OCI-LY7 (cell line): ENCODE measurements at regions not wholly inside any gene's neighbourhood (a gene's known extent, or its start where the extent isn't known, plus 50 kb on each side); places are given as distances from the start of the nearest gene placed in this dataset.
"Not testable (repeated sequence)": the region's sequence is repeated elsewhere in the genome, so short reads cannot be mapped to it uniquely, and the experiment has no call there.

Source experiments
- BruUV-seq: library from RNA; stranded (reverse); fragments of 400-500 nt; replicated peaks from 2 replicates; lab custom pipeline; 2021; lab: Mats Ljungman, UMichigan
- CTCF ChIA-PET: fragments of 300-600 bp; sonication (Branson Sonifier 250); formaldehyde crosslinking; loops from one replicate; lab custom pipeline; 2022; ENCODE audit warnings: antibody characterized with exemption; ENCODE audit not compliant: unreplicated experiment; lab: Charles Lee
- POLR2A ChIA-PET: fragments of 300-600 bp; sonication (Branson Sonifier 250); formaldehyde crosslinking; loops from one replicate; lab custom pipeline; 2022; ENCODE audit warnings: antibody characterized with exemption; lab: Charles Lee
- DNase-seq: peaks from one replicate; pipeline ENCODE4 v3.0.0-alpha.2; 2015; ENCODE audit warnings: low spot score
- H2AFZ ChIP-seq: fragments of 200-600 bp; sonication (generic), shearing (Covaris generic); 2 replicates; pipeline ENCODE4 v1.6.1; 2014; ENCODE audit warnings: mild to moderate bottlenecking, antibody characterized with exemption, low read length, moderate library complexity
- H3K27ac ChIP-seq: fragments of 200-600 bp; sonication (generic); 2 replicates; pipeline ENCODE4 v1.5.1; 2014; ENCODE audit warnings: mixed run types, low read depth, mild to moderate bottlenecking, moderate library complexity, low read length, inconsistent platforms; ENCODE audit not compliant: poor library complexity, severe bottlenecking
- H3K36me3 ChIP-seq: fragments of 200-600 bp; sonication (generic); 2 replicates; pipeline ENCODE4 v1.6.1; 2014; ENCODE audit warnings: mild to moderate bottlenecking, antibody characterized with exemption, low read length, moderate library complexity, mixed read lengths; ENCODE audit not compliant: insufficient read depth
- H3K4me1 ChIP-seq: fragments of 200-600 bp; sonication (generic); 2 replicates; pipeline ENCODE4 v1.5.1; 2014; ENCODE audit warnings: mild to moderate bottlenecking, low read length; ENCODE audit not compliant: insufficient read depth, poor library complexity, severe bottlenecking
- H3K4me2 ChIP-seq: fragments of 200-600 bp; sonication (generic); 2 replicates; pipeline ENCODE4 v1.6.1; 2014; ENCODE audit warnings: mild to moderate bottlenecking, low read length
- H3K4me3 ChIP-seq: fragments of 200-600 bp; sonication (generic); 2 replicates; pipeline ENCODE4 v1.5.1; 2014; ENCODE audit warnings: mild to moderate bottlenecking, low read depth, low read length; ENCODE audit not compliant: poor library complexity, severe bottlenecking
- H3K79me2 ChIP-seq: fragments of 200-600 bp; sonication (generic); 2 replicates; pipeline ENCODE4 v1.6.1; 2016; ENCODE audit warnings: low read depth, mild to moderate bottlenecking, low read length, moderate library complexity, mixed read lengths; ENCODE audit not compliant: insufficient read depth
- H3K9me2 ChIP-seq: fragments of 200-600 bp; sonication (generic); 2 replicates; pipeline ENCODE4 v1.6.1; 2016; ENCODE audit warnings: mild to moderate bottlenecking, low read length, mixed read lengths; ENCODE audit not compliant: insufficient read depth
- H3K9me3 ChIP-seq: fragments of 200-600 bp; sonication (generic); 2 replicates; pipeline ENCODE4 v1.6.1; 2014; ENCODE audit warnings: mild to moderate bottlenecking, mixed run types, low read length, mixed read lengths
- H4K20me1 ChIP-seq: fragments of 200-600 bp; sonication (generic); 2 replicates; pipeline ENCODE4 v1.6.1; 2014; ENCODE audit warnings: mild to moderate bottlenecking, antibody characterized with exemption, low read length, moderate library complexity, mixed read lengths; ENCODE audit not compliant: insufficient read depth
- CTCF ChIP-seq: fragments of 200-600 bp; sonication (generic); conservative IDR thresholded peaks from 2 replicates; pipeline ENCODE4 v1.5.1; 2014; ENCODE audit warnings: mild to moderate bottlenecking, antibody characterized with exemption, low read length, moderate library complexity, mixed read lengths
- EZH2phosphoT487 ChIP-seq: fragments of 200-600 bp; sonication (generic); IDR thresholded peaks from 2 replicates; pipeline ENCODE4 v1.6.1; 2018; ENCODE audit warnings: low read depth, borderline replicate concordance, mild to moderate bottlenecking, mixed run types, antibody characterized with exemption, low read length, moderate library complexity, mixed read lengths
- intact Hi-C: fragments of 100-400 bp; cut with micrococcal nuclease; formaldehyde crosslinking; loops from one replicate; pipeline ENCODE4 v1.10.0; 2022; ENCODE audit not compliant: unreplicated experiment

GRCh38 chr16:25544294-25544693 lies 147.5 kb upstream of the HS3ST4 start:
- CTCF ChIA-PET: no interaction called here

GRCh38 chr16:25542306-25542705 lies 149.5 kb upstream of the HS3ST4 start:
- no peak overlapping the region for H3K4me3 ChIP-seq
- no peak overlapping the region for H2AFZ ChIP-seq
- TF ChIP-seq EZH2phosphoT487 (no peak), CTCF (no peak)
- H3K9me2 ChIP-seq: no peaks in the 10 kb centered on the region
- BruUV-seq: no TSS peak
- no peak overlapping the region for H3K4me2 ChIP-seq
- no peak overlapping the region for H3K27ac ChIP-seq
- H3K36me3 ChIP-seq: no peaks in the 10 kb centered on the region
- no peaks in the 10 kb centered on the region for H3K4me1 ChIP-seq
- DNase-seq: no peak
- CTCF ChIA-PET: no interaction called here
- intact Hi-C loops: no loop called here
- no peaks in the 10 kb centered on the region for H4K20me1 ChIP-seq
- no peaks in the 10 kb centered on the region for H3K79me2 ChIP-seq
- POLR2A ChIA-PET: no interaction called here
- no peaks in the 10 kb centered on the region for H3K9me3 ChIP-seq

More at GRCh38 chr16:25544294-25544693, 147.5 kb upstream of the HS3ST4 start:
- Histone ChIP-seq H3K79me2 (no peaks in the 10 kb centered on the region), H2AFZ (no peak overlapping the region), H3K4me2 (no peak overlapping the region), H3K27ac (no peak overlapping the region), H3K9me3 (no peaks in the 10 kb centered on the region), H4K20me1 (no peaks in the 10 kb centered on the region), H3K36me3 (no peaks in the 10 kb centered on the region), H3K4me3 (no peak overlapping the region), H3K9me2 (no peaks in the 10 kb centered on the region), H3K4me1 (no peaks in the 10 kb centered on the region)
- POLR2A ChIA-PET: no interaction called here
- TF ChIP-seq CTCF (no peak), EZH2phosphoT487 (no peak)
- intact Hi-C loops: no loop called here
- no peak for DNase-seq
- no TSS peak for BruUV-seq

- H3K79me2 ChIP-seq, CTCF ChIA-PET, H3K4me3 ChIP-seq, H3K9me3 ChIP-seq, H3K4me1 ChIP-seq, BruUV-seq, H2AFZ ChIP-seq, H3K4me2 ChIP-seq, H3K27ac ChIP-seq, H3K36me3 ChIP-seq, H4K20me1 ChIP-seq, H3K9me2 ChIP-seq, DNase-seq, POLR2A ChIA-PET, intact Hi-C loops: not testable (repeated sequence)
Observed at GRCh38 chr16:25539767-25540166, 152.0 kb upstream of the HS3ST4 start.
